Liver (tissue), 8 donors: ENCODE measurements at regions not wholly inside any gene's neighbourhood (a gene's known extent, or its start where the extent isn't known, plus 50 kb on each side); places are given as distances from the start of the nearest gene placed in this dataset.

Experiments used
- DNase-seq: peaks from one replicate; pipeline ENCODE4 v3.0.0-alpha.2; 2017; ENCODE audit warnings: low spot score
- H3K27ac ChIP-seq, 2 donors: one replicate each; pipeline ENCODE4 v1.7.0; 2013; ENCODE audit warnings: inconsistent platforms in 2 of 2, low read length in 2 of 2, control low read depth in 1 of 2, low read depth in 1 of 2, mild to moderate bottlenecking in 1 of 2
- H3K27me3 ChIP-seq, 4 donors: one replicate each; pipeline versions ENCODE4 v1.6.1 to v1.7.0; 2013; ENCODE audit warnings: low read length in 3 of 4, inconsistent platforms in 1 of 4, mild to moderate bottlenecking in 1 of 4, moderate library complexity in 1 of 4; ENCODE audit not compliant: control insufficient read depth in 4 of 4, insufficient read depth in 4 of 4
- H3K36me3 ChIP-seq, 4 donors: one replicate each; pipeline versions ENCODE4 v1.6.1 to v1.7.0; 2013; ENCODE audit warnings: low read length in 3 of 4, mild to moderate bottlenecking in 3 of 4, low read depth in 1 of 4, moderate library complexity in 1 of 4; ENCODE audit not compliant: control insufficient read depth in 4 of 4, insufficient read depth in 3 of 4
- H3K4me1 ChIP-seq, 4 donors: one replicate each; pipeline versions ENCODE4 v1.6.1 to v1.7.0; 2013; ENCODE audit warnings: low read length in 3 of 4, mild to moderate bottlenecking in 3 of 4, moderate library complexity in 1 of 4; ENCODE audit not compliant: control insufficient read depth in 4 of 4, insufficient read depth in 4 of 4
- H3K4me3 ChIP-seq, 3 donors: one replicate each; pipeline versions ENCODE4 v1.6.1 to v1.7.0; 2013; ENCODE audit warnings: low read length in 3 of 3, control low read depth in 1 of 3, low read depth in 1 of 3, mild to moderate bottlenecking in 1 of 3
- H3K9ac ChIP-seq, 2 donors: one replicate each; pipeline ENCODE4 v1.7.0; 2013; ENCODE audit warnings: low read length in 2 of 2, mild to moderate bottlenecking in 2 of 2, moderate library complexity in 2 of 2, control low read depth in 1 of 2, low read depth in 1 of 2
- H3K9me3 ChIP-seq, 4 donors: one replicate each; pipeline versions ENCODE4 v1.6.1 to v1.7.0; 2013; ENCODE audit warnings: low read length in 3 of 4; ENCODE audit not compliant: control insufficient read depth in 4 of 4
- ATF3 ChIP-seq: IDR thresholded peaks from 2 replicates; pipeline ENCODE4 v1.6.1; 2016; ENCODE audit warnings: antibody characterized with exemption
- CTCF ChIP-seq: fragments of 150-350 bp; IDR thresholded peaks from 2 replicates; pipeline ENCODE4 v1.5.1; 2017; ENCODE audit warnings: improper control_type of control experiment, low read depth, low read length; ENCODE audit not compliant: missing input control
- EGR1 ChIP-seq, 2 donors: IDR thresholded peaks; 2 replicates each; pipeline ENCODE4 v1.6.1; 2016 to 2018; ENCODE audit warnings: antibody characterized with exemption in 2 of 2, low read depth in 2 of 2
- FOXA1 ChIP-seq: IDR thresholded peaks from 2 replicates; pipeline ENCODE4 v1.6.1; 2016; ENCODE audit warnings: antibody characterized with exemption
- FOXA2 ChIP-seq: IDR thresholded peaks from 2 replicates; pipeline ENCODE4 v1.6.1; 2016; ENCODE audit warnings: antibody characterized with exemption
- GABPA ChIP-seq, 2 donors: IDR thresholded peaks in 1 of 2; conservative IDR thresholded peaks in 1 of 2; 2 replicates each; pipeline ENCODE4 v1.6.1; 2016; ENCODE audit warnings: antibody characterized with exemption in 2 of 2, mild to moderate bottlenecking in 1 of 2, moderate library complexity in 1 of 2
- HNF4A ChIP-seq, 2 donors: conservative IDR thresholded peaks; 2 replicates each; pipeline ENCODE4 v1.6.1; 2016; ENCODE audit warnings: antibody characterized with exemption in 2 of 2, mild to moderate bottlenecking in 2 of 2
- HNF4G ChIP-seq: IDR thresholded peaks from 2 replicates; pipeline ENCODE4 v1.6.1; 2016; ENCODE audit warnings: antibody characterized with exemption
- JUND ChIP-seq, 2 donors: IDR thresholded peaks; 2 replicates each; pipeline ENCODE4 v1.6.1; 2016; ENCODE audit warnings: antibody characterized with exemption in 2 of 2
- NR2F2 ChIP-seq: IDR thresholded peaks from 2 replicates; pipeline ENCODE4 v1.6.1; 2016; ENCODE audit warnings: antibody characterized with exemption
- RAD21 ChIP-seq, 2 donors: IDR thresholded peaks; 2 replicates each; pipeline ENCODE4 v1.6.1; 2016; ENCODE audit warnings: antibody characterized with exemption in 2 of 2, mild to moderate bottlenecking in 2 of 2
- REST ChIP-seq: IDR thresholded peaks from 2 replicates; pipeline ENCODE4 v1.6.1; 2016; ENCODE audit warnings: antibody characterized with exemption, mild to moderate bottlenecking
- RXRA ChIP-seq, 2 donors: IDR thresholded peaks; 2 replicates each; pipeline ENCODE4 v1.6.1; 2017 to 2018; ENCODE audit warnings: antibody characterized with exemption in 2 of 2, mild to moderate bottlenecking in 1 of 2
- SP1 ChIP-seq: IDR thresholded peaks from 2 replicates; pipeline ENCODE4 v1.6.1; 2018; ENCODE audit warnings: antibody characterized with exemption, mild to moderate bottlenecking
- YY1 ChIP-seq: IDR thresholded peaks from 2 replicates; pipeline ENCODE4 v1.6.1; 2016; ENCODE audit warnings: antibody characterized with exemption, mild to moderate bottlenecking
- ZBTB33 ChIP-seq: IDR thresholded peaks from 2 replicates; pipeline ENCODE4 v1.6.1; 2016; ENCODE audit warnings: antibody characterized with exemption
- WGBS: extraction: QIAGEN DNeasy Blood & Tissue Kit; methylation state at CpG from one replicate; pipeline ENCODE4 v1.1.7; 2013; 5-methylcytosine and 5-hydroxymethylcytosine counted together
- donor health status: healthy.
- donor health status: healthy.
- donor health status: healthy.
- donor health status: healthy.
- donor health status: healthy.

GRCh38 chr15:93913310-93913709 is 318.1 kb upstream of the MCTP2 start:
- WGBS: 61% methylated on average over 2 of the region's 2 CpGs
- no peak for DNase-seq
- Histone ChIP-seq H3K4me1 (no peaks in the 10 kb centered on the region), H3K9ac (no peak overlapping the region), H3K27me3 (peaks cover 0 to 7% (median 0%) of the 10 kb centered on the region in 4 donors), H3K27ac (no peak overlapping the region), H3K4me3 (no peak overlapping the region), H3K36me3 (no peaks in the 10 kb centered on the region), H3K9me3 (no peaks in the 10 kb centered on the region)
- TF ChIP-seq GABPA (IDR thresholded peaks at IDR 0.05 in 1 of 2, conservative IDR thresholded peaks at IDR 0.05 in 1 of 2) (no peak), HNF4G (no peak), ATF3 (no peak), ZBTB33 (no peak), FOXA2 (no peak), FOXA1 (no peak), EGR1 (IDR thresholded peaks at IDR 0.05; ENCODE audit: low read depth in 2 of 2) (no peak), HNF4A (conservative IDR thresholded peaks at IDR 0.05) (no peak), JUND (IDR thresholded peaks at IDR 0.05) (no peak), CTCF (no peak), SP1 (no peak), NR2F2 (no peak), YY1 (no peak), RAD21 (IDR thresholded peaks at IDR 0.05) (no peak), RXRA (IDR thresholded peaks at IDR 0.05) (no peak), REST (no peak)
